ENCODE measurements at regions not wholly inside any gene's neighbourhood (a gene's known extent, or its start where the extent isn't known, plus 50 kb on each side); places are given as distances from the start of the nearest gene placed in this dataset.

- TF ChIP-seq, protein P1, sequence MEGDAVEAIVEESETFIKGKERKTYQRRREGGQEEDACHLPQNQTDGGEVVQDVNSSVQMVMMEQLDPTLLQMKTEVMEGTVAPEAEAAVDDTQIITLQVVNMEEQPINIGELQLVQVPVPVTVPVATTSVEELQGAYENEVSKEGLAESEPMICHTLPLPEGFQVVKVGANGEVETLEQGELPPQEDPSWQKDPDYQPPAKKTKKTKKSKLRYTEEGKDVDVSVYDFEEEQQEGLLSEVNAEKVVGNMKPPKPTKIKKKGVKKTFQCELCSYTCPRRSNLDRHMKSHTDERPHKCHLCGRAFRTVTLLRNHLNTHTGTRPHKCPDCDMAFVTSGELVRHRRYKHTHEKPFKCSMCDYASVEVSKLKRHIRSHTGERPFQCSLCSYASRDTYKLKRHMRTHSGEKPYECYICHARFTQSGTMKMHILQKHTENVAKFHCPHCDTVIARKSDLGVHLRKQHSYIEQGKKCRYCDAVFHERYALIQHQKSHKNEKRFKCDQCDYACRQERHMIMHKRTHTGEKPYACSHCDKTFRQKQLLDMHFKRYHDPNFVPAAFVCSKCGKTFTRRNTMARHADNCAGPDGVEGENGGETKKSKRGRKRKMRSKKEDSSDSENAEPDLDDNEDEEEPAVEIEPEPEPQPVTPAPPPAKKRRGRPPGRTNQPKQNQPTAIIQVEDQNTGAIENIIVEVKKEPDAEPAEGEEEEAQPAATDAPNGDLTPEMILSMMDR (IDR thresholded peaks at IDR 0.05) = no peak
- TF ChIP-seq EZH2 (IDR thresholded peaks at IDR 0.05) = no peak
Observed at GRCh38 chr18:11533942-11534496, 75.4 kb upstream of the SLC35G4 start.
